ENCODE measurements at regions not wholly inside any gene's neighbourhood (a gene's known extent, or its start where the extent isn't known, plus 50 kb on each side); places are given as distances from the start of the nearest gene placed in this dataset.

DNA sequence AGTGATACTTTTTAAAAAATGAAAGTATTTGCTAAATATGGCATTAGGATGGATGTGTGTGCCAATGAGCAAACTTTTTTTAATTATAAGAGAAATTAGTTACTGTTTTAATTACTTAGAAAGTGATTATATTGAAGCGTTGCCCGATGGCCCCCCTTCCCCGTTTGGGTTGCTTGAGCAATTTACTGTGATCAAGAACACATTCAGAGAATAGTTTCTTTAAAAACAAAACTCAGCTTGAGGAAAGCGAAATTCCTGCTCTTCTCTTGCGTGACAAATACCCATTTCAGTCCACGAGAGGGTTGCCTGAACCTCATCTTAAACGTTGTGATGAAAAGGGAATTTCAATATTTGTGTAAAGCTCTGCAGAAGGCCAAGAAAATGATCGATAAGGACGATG is 234.1 kb downstream of the GATA3 start:
- no peak for TF ChIP-seq CTCF (IDR thresholded peaks at IDR 0.05; ENCODE audit: low read depth, low read length)
- no peaks in the 10 kb centered on the region for H3K27me3 ChIP-seq (ENCODE audit: control insufficient read depth, insufficient read depth, low read length)
- H3K9me3 ChIP-seq (ENCODE audit: control insufficient read depth, insufficient read depth, low read length), result peaks cover 10% of the 10 kb centered on the region; the same call in 1 of the 2 replicates
- DNase-seq (ENCODE audit: low read depth, low spot score), result no peak
- ChIA-PET POLR2A (no interaction called here), CTCF (no interaction called here)
- H3K27ac ChIP-seq (ENCODE audit: low read depth, low read length), result no peak overlapping the region
- H3K4me3 ChIP-seq (ENCODE audit: low read depth, low read length), result no peak overlapping the region

GRCh38 chr10:8289186-8289924 is 234.9 kb downstream of the GATA3 start:
- H3K27ac ChIP-seq (ENCODE audit: low read depth, low read length), result no peak overlapping the region
- H3K4me3 ChIP-seq (ENCODE audit: low read depth, low read length), result no peak overlapping the region
- no peak for DNase-seq (ENCODE audit: low read depth, low spot score)
- no peaks in the 10 kb centered on the region for H3K27me3 ChIP-seq (ENCODE audit: control insufficient read depth, insufficient read depth, low read length)
- TF ChIP-seq CTCF (IDR thresholded peaks at IDR 0.05; ENCODE audit: low read depth, low read length), result no peak
- POLR2A ChIA-PET, result no interaction called here
- CTCF ChIA-PET, result no interaction called here
- H3K9me3 ChIP-seq (ENCODE audit: control insufficient read depth, insufficient read depth, low read length), result peaks cover 10% of the 10 kb centered on the region; the same call in 1 of the 2 replicates

DNA sequence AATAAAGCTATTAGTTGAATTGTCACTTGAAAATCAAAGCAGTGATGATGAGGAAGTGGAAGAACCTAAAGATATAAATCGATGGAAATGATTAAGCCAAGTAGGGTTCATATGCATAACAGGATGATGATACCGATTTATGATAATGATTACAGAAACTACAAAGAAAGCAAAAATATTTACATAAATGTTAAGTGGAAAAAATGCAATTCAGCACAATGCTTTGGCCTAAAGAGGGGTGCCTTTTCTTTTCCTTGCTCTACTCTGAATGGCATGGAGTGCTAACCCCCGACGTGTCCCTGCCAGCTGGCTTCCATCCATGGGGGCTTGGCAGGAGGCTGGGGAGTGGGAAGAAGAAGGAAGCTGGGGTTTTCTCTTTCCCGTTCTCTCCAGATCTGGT is 240.3 kb downstream of the GATA3 start:
- ChIA-PET POLR2A (no interaction called here), CTCF (no interaction called here)
- DNase-seq (ENCODE audit: low read depth, low spot score), result no peak
- H3K9me3 ChIP-seq (ENCODE audit: control insufficient read depth, insufficient read depth, low read length), result peaks cover 25% of the 10 kb centered on the region
- TF ChIP-seq CTCF (IDR thresholded peaks at IDR 0.05; ENCODE audit: low read depth, low read length), result no peak
- H3K4me3 ChIP-seq (ENCODE audit: low read depth, low read length), result no peak overlapping the region
- H3K27ac ChIP-seq (ENCODE audit: low read depth, low read length), result no peak overlapping the region
- no peaks in the 10 kb centered on the region for H3K27me3 ChIP-seq (ENCODE audit: control insufficient read depth, insufficient read depth, low read length)

- Histone ChIP-seq H3K27me3 (ENCODE audit: control insufficient read depth, insufficient read depth, low read length) (no peaks in the 10 kb centered on the region), H3K9me3 (ENCODE audit: control insufficient read depth, insufficient read depth, low read length) (peaks cover 25% of the 10 kb centered on the region), H3K27ac (ENCODE audit: low read depth, low read length) (no peak overlapping the region), H3K4me3 (ENCODE audit: low read depth, low read length) (no peak overlapping the region)
- no peak for TF ChIP-seq CTCF (IDR thresholded peaks at IDR 0.05; ENCODE audit: low read depth, low read length)
- CTCF ChIA-PET, result no interaction called here
- DNase-seq (ENCODE audit: low read depth, low spot score), result no peak
- POLR2A ChIA-PET, result no interaction called here
These were observed 240.8 kb downstream of the GATA3 start for GRCh38 chr10:8295311-8295710.

- ChIA-PET CTCF (no interaction called here), POLR2A (no interaction called here)
- Histone ChIP-seq H3K9me3 (ENCODE audit: control insufficient read depth, insufficient read depth, low read length) (peaks cover 25% of the 10 kb centered on the region), H3K4me3 (ENCODE audit: low read depth, low read length) (no peak overlapping the region), H3K27ac (ENCODE audit: low read depth, low read length) (no peak overlapping the region), H3K27me3 (ENCODE audit: control insufficient read depth, insufficient read depth, low read length) (no peaks in the 10 kb centered on the region)
- no peak for DNase-seq (ENCODE audit: low read depth, low spot score)
- no peak for TF ChIP-seq CTCF (IDR thresholded peaks at IDR 0.05; ENCODE audit: low read depth, low read length)
These were observed 241.7 kb downstream of the GATA3 start for GRCh38 chr10:8296090-8296733.

Measured in AG04450 (cell line).